Tibial nerve (tissue), 4 donors: ENCODE measurements at regions not wholly inside any gene's neighbourhood (a gene's known extent, or its start where the extent isn't known, plus 50 kb on each side); places are given as distances from the start of the nearest gene placed in this dataset.

Experiments
- DNase-seq, 2 donors: peaks; one replicate each; pipeline ENCODE4 v3.0.0-alpha.2; 2019; ENCODE audit warnings: low spot score in 2 of 2
- H3K27ac ChIP-seq, 4 donors: fragments of 200-600 bp; sonication (generic) in 3 of 4; one replicate each; pipeline ENCODE4 v1.5.1; 2017 to 2019; ENCODE audit warnings: mild to moderate bottlenecking in 1 of 4
- H3K27me3 ChIP-seq, 2 donors: fragments of 200-600 bp; sonication (generic) in 1 of 2; one replicate each; pipeline versions ENCODE4 v1.5.1 to v1.6.0; 2017 to 2019
- H3K36me3 ChIP-seq, 3 donors: fragments of 200-600 bp; sonication (generic); one replicate each; pipeline ENCODE4 v1.5.1; 2018 to 2019
- H3K4me1 ChIP-seq, 4 donors: fragments of 200-600 bp; sonication (generic) in 3 of 4; one replicate each; pipeline ENCODE4 v1.5.1; 2017 to 2019
- H3K4me3 ChIP-seq, 4 donors: fragments of 200-600 bp; sonication (generic) in 3 of 4; one replicate each; pipeline ENCODE4 v1.5.1; 2017 to 2019; ENCODE audit warnings: mild to moderate bottlenecking in 1 of 4, moderate library complexity in 1 of 4
- H3K9me3 ChIP-seq, 4 donors: fragments of 200-600 bp; sonication (generic) in 3 of 4; one replicate each; pipeline ENCODE4 v1.5.1; 2017 to 2019
- CTCF ChIP-seq, 5 experiments: fragments of 200-600 bp in 3 of 5; fragments of 450-650 bp in 2 of 5; sonication (generic) in 3 of 5; IDR thresholded peaks; one replicate each; pipeline ENCODE4 v1.5.1; 2016 to 2019; ENCODE audit warnings: antibody characterized with exemption in 5 of 5, mild to moderate bottlenecking in 3 of 5, moderate library complexity in 2 of 5
- EP300 ChIP-seq, 2 donors: sonication (generic); formaldehyde crosslinking; IDR thresholded peaks; one replicate each; pipeline ENCODE4 v1.6.1; 2017; ENCODE audit warnings: antibody characterized with exemption in 2 of 2, mild to moderate bottlenecking in 1 of 2
- POLR2A ChIP-seq, 2 donors: fragments of 450-650 bp; IDR thresholded peaks; one replicate each; pipeline ENCODE4 v1.6.1; 2017; ENCODE audit warnings: antibody characterized with exemption in 2 of 2, mild to moderate bottlenecking in 2 of 2, moderate library complexity in 2 of 2
- WGBS, 2 donors: methylation state at CpG; one replicate each; pipeline ENCODE4 v1.1.5; 2018; 5-methylcytosine and 5-hydroxymethylcytosine counted together

GRCh38 chr9:88889386-88889785 lies 101.9 kb upstream of the S1PR3 start:
- TF ChIP-seq EP300 (IDR thresholded peaks at IDR 0.05) (no peak), POLR2A (IDR thresholded peaks at IDR 0.05) (no peak), CTCF (IDR thresholded peaks at IDR 0.05) (no peak)
- Histone ChIP-seq H3K9me3 (peaks cover 0 to 6% (median 0%) of the 10 kb centered on the region in 4 donors), H3K4me3 (no peak overlapping the region), H3K27ac (no peak overlapping the region), H3K27me3 (no peaks in the 10 kb centered on the region), H3K36me3 (no peaks in the 10 kb centered on the region), H3K4me1 (peaks cover 0 to 8% (median 0%) of the 10 kb centered on the region in 4 donors)
- DNase-seq: no peak
- 42 to 47% methylated on average over 4 of the region's 4 CpGs for WGBS, 2 donors

GRCh38 chr9:88890546-88890945 lies 100.7 kb upstream of the S1PR3 start:
- Histone ChIP-seq H3K9me3 (peaks cover 0 to 6% (median 0%) of the 10 kb centered on the region in 4 donors), H3K36me3 (no peaks in the 10 kb centered on the region), H3K27ac (no peak overlapping the region), H3K4me1 (peaks cover 0 to 8% (median 0%) of the 10 kb centered on the region in 4 donors), H3K4me3 (no peak overlapping the region), H3K27me3 (no peaks in the 10 kb centered on the region)
- DNase-seq: no peak
- TF ChIP-seq POLR2A (IDR thresholded peaks at IDR 0.05): no peak
- no peak for TF ChIP-seq EP300 (IDR thresholded peaks at IDR 0.05)
- no peak for TF ChIP-seq CTCF (IDR thresholded peaks at IDR 0.05)
- 69 to 80% methylated on average over 4 of the region's 4 CpGs for WGBS, 2 donors

- Histone ChIP-seq H3K36me3 (no peaks in the 10 kb centered on the region), H3K27me3 (no peaks in the 10 kb centered on the region), H3K4me1 (peaks cover 0 to 8% (median 0%) of the 10 kb centered on the region in 4 donors), H3K4me3 (no peak overlapping the region), H3K27ac (no peak overlapping the region), H3K9me3 (peaks cover 0 to 6% (median 0%) of the 10 kb centered on the region in 4 donors)
- no peak for DNase-seq
- 68 to 80% methylated on average over 2 of the region's 2 CpGs for WGBS, 2 donors
- TF ChIP-seq EP300 (IDR thresholded peaks at IDR 0.05) (no peak), CTCF (IDR thresholded peaks at IDR 0.05) (no peak), POLR2A (IDR thresholded peaks at IDR 0.05) (no peak)
Observed at GRCh38 chr9:88891040-88891439, 100.2 kb upstream of the S1PR3 start.

- Histone ChIP-seq H3K27ac (no peak overlapping the region), H3K4me3 (no peak overlapping the region), H3K4me1 (peaks cover 0 to 8% (median 0%) of the 10 kb centered on the region in 4 donors), H3K9me3 (no peaks in the 10 kb centered on the region), H3K27me3 (no peaks in the 10 kb centered on the region), H3K36me3 (no peaks in the 10 kb centered on the region)
- TF ChIP-seq POLR2A (IDR thresholded peaks at IDR 0.05) (no peak), EP300 (IDR thresholded peaks at IDR 0.05) (no peak), CTCF (IDR thresholded peaks at IDR 0.05) (no peak)
- DNase-seq: no peak
- 46 to 60% methylated on average over 4 of the region's 4 CpGs for WGBS, 2 donors
Observed at GRCh38 chr9:88892724-88893123, 98.5 kb upstream of the S1PR3 start.

GRCh38 chr9:88897081-88897480 lies 94.2 kb upstream of the S1PR3 start:
- no peaks in the 10 kb centered on the region for H3K36me3 ChIP-seq
- TF ChIP-seq POLR2A (IDR thresholded peaks at IDR 0.05): no peak
- TF ChIP-seq EP300 (IDR thresholded peaks at IDR 0.05): no peak
- TF ChIP-seq CTCF (IDR thresholded peaks at IDR 0.05): no peak
- DNase-seq: no peak
- no peak overlapping the region for H3K4me3 ChIP-seq
- H3K27ac ChIP-seq: no peak overlapping the region
- H3K9me3 ChIP-seq: no peaks in the 10 kb centered on the region
- no peaks in the 10 kb centered on the region for H3K27me3 ChIP-seq
- no peaks in the 10 kb centered on the region for H3K4me1 ChIP-seq
